HG03575 (cell line): ENCODE measurements at regions not wholly inside any gene's neighbourhood (a gene's known extent, or its start where the extent isn't known, plus 50 kb on each side); places are given as distances from the start of the nearest gene placed in this dataset.
"Not testable (repeated sequence)": the region's sequence is repeated elsewhere in the genome, so short reads cannot be mapped to it uniquely, and the experiment has no call there.

Source experiments
- ATAC-seq: cut with Tn5 transposase; IDR thresholded peaks from one replicate; pipeline ENCODE4 v1.9.1; 2021; ENCODE audit not compliant: unreplicated experiment, insufficient number of reproducible peaks, low FRiP score; ENCODE audit errors: extremely low read depth

DNA sequence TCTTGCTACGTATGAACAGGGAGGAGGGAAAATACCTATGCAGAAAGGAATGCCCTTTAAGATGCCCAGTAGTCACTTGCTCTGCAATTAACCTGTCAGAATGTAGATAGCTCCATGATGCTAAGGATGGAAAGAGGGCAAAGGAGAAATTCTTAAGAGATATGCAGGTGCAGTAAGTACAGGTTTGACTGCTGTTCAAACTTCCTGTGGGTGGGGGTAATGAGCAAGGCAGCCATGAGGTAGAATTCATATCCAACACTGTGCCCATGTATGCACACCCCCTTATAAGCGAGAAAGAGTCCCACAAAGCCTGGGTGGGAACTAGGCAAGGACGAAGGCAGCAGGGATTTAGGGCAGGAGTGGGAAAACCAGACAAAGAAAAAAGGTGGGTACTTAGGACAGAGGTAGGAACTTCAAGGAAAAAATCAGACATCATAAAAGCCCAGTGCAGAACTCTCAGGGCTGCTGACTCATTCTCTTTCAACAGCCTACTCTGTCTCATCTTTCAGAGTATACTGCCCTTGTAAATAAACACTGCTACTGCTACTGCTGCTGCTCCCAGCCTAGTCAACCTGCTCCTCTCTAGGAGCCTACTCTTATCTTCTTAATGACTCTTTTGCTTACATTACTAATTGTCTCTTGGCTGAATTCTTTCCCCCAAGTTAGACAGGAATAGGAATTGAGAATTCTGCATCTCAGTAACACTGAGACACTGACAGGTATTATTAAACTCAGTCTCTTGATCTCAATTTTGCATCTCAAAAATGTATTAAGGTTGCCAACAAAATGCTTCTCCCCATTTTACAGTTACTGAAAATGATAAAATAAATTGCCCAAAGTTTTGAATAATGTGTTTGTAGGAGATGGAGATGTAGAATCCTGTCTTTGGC lies 189.0 kb downstream of the PTH2R start:
- no peak for ATAC-seq

DNA sequence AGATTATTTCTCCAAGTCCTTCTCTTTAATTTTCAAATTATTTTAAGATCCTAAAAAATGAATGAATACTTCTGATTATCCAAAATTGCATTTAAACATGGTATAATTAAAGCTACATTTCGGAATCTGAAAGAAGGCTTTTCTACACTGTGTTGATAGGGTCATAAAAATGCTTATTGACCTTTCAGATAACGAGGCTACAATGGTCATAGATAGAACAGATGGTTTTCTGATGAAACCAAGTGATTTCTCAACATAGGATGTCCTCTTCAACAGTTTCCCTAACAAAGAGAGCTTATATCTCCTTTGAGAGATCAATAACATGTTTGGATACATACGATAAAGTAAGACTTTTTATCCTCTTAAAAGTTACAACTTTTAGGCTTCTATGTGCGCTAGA lies 201.1 kb downstream of the PTH2R start:
- ATAC-seq = no peak

DNA sequence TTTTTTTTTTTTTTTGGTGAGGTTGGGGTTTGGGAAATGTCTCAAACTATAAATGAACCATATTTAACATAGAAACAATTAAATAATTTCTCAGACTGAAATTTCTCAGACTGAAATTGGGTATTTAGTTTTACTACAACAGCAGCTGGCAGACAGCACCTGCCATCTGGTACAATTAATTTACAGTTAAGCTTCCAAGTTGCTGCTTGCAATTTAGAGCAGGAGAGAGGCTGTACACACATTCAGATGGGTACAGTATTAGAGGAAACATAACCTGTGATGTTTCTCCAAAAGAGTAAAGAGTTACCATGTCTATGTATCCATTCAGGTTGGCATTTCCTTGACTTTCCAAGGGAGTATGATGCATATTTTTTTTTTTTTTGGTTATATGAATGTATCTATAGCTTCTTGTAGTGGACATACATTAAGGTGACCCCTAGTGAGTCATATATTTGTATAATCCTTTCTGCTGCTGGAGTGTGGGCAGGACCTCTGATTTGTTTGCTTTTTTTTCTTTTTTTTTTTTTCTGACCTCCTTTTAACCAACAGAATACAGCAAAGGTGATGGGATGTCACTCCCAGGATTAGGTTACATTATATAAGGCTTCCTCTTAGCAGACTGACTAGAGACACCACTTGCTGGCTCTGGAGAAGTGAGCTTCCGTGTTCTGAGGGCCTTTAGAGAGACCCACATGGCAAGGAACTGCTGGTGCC lies 201.7 kb downstream of the PTH2R start:
- no peak for ATAC-seq

DNA sequence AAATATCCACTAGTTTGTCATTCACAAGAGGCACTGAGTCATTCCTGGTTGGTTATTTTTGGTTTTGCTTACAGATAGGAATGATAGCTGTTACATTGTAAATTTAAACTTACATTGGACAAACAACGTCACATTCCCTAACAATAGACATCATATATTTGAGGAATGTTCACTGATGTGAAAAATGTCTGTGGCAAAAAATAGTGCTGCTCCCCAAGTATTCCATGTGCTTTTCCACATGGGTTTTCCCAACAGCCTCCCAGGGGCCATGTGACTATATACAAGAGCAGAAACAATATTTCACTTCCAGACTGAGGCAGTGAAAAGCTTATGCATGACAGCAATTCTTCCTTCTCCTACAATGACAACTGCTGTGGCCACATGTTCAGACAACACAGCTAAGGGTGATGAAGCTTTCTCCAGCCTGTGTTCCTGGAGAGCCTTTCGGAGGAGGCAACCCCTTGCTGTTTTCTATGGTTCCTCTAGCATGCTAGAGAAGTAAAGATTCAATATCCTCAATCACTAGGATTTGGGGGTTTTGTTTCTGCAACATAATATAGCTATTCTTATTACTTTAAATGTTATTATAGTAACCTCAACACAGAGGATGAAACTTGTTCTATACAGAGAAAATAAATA lies 202.7 kb downstream of the PTH2R start:
- no peak for ATAC-seq

DNA sequence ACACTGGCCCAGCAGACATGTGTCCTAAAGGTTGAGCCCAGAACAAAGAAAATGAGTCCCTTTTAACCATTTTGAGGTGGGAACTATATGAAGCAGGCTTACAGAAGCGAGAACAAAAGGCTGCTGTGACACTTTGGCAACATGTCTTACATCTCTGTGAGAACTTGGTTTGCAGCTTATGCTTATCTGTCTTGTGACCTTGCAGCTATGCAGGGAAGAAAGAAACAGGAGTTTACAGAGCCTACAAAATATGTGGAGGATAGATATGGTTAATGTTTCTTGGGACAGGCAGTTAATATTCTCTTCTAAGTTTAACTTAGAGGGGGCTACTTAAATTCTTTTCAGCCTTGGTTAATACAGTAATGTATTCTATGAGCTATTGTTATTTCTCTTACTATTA lies 209.1 kb downstream of the PTH2R start:
- not testable (repeated sequence) for ATAC-seq

DNA sequence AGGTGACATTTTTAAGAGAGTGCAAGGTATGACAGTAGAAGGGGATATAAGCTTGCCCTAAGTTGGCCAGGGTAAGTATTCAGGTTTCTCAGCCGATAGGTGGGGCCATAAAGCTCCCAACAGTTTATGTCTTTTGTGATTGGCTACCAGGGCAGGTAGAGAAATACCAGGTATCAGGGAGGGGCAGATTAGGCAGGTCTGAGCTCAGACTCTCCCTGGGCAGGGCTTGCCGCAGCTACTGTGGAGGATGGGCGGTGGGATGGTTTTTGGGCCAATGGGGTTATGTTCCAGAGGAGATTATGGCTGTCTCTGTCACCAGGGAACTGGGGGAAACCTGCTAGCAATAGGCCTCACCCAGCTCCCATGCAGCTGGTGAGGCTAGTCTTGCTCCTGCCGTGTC lies 211.6 kb downstream of the PTH2R start:
- no peak for ATAC-seq

DNA sequence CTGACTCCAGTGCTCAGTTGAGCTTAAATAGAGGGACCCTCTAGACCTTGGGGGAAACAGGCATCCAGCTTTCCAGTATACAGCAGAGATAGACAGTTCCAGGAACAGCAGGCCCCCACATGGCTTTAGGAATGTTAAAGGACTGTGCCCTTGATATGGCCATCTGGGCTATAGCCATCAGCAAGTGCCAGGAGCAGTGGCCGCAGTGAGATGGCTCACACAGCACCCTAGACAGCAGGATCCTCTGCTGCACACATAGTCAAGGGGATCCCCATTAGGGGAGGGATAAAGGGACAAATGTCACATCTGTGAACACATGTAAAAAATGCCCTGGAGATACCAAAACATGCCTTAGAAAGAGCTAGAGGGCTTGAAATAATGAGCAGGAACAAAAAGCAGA lies 213.4 kb downstream of the PTH2R start:
- ATAC-seq = no peak

DNA sequence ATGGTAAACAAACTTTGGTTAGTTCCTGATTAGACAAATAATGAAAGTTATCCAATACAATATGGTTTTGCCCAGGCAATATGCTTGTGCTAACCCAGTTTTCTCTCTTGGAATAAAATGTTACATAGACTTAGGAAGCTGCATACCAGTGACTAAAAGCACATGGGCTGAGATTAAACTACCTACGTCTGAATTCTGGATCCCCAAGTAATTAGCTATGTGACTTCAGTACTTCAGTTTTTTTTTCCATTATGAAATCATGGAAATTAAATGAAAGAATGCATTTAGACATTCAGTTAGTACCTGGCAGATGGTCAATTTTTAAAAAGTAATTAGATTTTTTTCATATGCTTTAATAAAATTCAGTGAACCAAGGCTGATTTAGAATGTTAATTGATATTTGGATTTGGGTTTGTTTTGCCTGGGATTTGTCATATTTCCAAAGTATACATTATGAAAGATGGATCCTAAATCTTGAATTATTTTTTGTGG lies 213.9 kb downstream of the PTH2R start:
- no peak for ATAC-seq

DNA sequence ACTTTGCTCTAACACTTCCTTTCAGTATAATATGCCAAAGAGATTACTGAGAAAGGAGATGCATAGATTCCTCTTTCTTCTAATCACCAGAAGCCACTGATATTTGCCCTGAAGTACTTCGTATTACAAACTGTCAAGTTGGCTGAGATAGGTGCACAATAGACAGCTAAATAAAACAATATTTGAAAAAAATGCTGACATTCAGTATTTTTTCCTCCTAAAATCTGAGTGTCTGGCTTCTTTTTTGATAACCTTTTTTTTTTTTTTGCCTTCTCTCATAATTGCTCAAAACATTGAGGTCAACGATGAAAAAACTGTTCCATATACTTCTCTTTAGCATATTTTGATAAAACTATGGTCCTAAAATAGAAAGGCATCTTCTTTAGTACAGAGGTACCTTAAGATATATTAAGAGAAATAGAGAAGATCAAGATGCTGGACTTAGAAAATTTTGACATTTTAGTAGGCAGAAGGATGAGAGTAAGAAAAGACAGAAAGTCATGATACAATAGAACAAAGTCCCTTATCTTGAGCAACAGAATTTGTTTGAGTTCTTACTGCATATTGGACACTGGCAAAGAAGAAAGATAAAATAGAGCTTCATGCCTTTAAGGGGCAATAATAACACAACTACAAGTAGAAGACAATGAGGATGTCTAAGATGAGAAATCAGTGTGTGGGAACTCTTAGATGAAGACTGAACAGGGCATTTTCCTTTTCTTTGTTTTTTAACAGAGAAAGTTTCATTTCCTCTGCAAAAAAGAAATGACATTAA lies 220.7 kb downstream of the PTH2R start:
- ATAC-seq = no peak

DNA sequence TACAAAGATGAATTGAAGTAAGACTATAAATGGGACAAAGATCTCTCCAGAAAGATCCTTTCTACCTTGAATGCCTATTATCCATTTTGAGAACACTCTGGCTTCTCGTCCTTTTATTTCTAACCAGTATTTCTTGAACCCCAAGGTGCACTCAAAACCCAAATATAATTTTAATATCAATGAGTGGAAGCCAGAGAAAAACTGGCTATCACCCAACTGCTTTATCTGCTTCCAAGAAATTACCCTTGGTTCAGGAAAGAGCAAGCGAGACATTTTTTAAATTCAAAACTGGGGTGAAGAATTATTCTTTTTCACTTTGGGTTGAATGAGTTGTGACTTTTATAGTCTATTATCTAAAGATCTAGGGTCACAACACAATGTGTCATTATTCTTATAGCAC lies 221.3 kb downstream of the PTH2R start:
- ATAC-seq = no peak

DNA sequence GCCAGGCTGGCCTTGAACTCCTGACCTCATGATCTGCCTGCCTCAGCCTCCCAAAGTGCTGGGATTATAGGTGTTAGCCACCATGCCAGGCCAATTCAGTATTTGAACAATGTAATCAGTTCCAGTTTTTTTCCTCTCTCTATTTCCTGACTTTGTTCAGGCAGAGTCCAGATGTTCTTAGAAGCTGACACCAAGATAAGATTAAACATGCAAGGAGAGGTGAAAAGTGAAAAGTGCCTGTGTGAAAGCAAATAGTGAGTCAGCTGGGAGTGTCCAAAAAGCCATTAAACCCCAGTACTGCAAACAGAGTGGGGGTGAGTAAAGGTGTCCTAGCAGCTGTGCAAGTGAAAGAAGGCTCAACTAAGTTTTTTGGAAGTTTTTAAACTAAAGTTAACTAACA lies 231.5 kb downstream of the PTH2R start:
- ATAC-seq = no peak

DNA sequence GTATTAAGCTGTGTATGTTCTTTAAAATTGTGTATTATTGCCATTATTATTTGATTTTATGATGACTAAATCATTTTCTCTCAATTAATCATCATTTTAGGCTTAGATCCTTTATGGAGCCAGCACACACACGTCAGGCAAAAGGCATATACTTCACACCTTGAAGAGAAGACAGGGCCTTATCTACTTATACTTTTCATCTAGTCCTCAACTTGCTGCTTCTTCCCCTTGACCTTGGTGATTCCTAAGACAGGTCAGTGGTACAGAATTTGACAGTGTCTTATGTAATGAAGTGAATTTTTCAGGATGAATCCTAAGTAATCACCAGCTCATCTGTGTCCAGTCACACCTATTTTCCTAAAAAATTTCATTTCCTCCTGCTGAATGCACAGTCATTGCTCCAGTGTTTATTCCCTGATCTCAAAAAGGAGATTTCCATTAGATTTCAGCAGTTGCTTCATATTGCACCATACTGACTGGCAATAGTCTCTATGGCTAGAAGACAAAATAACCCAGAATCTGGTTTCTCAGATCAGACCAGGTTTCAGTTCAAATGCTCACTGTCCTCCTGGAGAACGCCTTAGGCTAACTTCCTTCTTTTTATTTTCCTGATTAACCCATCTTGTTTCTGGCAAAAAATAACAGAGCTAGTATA lies 235.7 kb downstream of the PTH2R start:
- no peak for ATAC-seq

DNA sequence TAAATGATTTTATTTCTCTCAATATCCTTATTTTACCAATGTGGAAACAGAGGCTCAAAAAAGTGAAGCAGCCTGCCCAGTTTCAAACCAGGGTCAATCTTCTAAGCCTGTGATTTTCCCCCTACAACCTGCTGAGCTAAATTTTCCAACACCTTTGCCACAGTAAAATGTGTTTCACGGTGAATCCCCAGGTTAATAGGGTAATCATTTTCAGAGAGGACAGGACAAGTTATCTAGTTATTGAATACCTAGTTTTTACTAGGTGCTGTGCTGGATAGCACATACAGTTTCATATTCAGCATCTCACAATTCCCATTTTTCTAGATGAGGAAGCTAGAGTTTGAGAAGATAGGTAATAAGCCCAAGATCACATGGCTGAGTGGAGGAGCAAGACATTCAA lies 236.6 kb downstream of the PTH2R start:
- ATAC-seq = no peak

DNA sequence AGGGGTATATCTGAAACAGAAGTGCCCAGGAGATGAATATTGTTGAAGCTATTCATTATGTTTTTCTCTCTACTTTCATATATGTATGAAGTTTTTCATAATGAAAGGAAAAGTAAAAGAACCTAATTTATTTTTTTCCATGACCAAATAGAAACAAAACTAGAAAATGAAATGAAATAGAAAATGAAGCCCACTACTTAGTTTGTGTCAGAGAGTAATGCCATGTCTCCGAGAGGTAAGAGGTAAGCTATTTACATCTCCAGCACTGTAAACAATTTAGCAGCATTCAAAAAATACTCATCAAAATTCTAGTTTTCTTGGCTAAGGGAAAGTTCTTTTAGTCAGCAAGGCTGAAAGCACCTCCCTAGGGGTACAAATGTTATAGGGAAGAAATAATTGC lies 238.6 kb downstream of the PTH2R start:
- no peak for ATAC-seq

DNA sequence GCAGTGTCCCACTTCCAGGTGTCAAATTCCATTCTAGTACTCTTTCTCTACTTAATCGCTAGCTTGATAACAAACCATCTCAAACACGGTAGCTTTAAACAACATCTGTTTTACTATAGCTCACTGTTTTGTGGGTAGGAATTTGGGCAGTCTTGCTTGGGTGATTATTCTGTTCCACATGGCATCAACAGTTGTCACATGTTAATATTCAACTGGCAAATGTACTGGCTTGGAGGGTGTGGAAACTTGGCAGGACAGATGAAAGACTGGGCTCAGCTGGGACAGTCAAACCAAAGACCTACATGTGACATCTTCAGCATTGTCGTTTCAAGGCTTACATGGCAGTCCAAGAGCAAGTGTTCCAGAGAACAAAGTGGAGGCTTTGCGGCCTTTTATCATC lies 241.8 kb downstream of the PTH2R start:
- ATAC-seq = no peak

DNA sequence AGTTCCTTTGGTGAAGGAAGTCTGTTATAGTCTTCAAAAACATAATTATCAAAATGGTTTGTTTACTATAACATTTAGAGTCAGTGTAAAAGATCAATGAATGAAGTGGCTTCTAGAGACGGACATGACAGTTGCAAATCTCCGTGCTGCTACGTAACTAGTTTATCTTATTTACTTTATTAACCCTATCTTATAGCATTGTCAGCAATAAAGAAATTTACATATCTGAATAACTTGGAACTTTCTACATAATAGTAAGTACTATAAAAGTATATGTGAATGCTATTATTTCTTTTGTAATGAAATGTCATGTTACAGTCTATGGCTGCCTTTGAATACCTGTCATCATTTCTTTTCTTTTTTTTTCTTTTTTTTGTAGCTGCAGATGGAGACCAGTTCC lies 246.8 kb downstream of the PTH2R start:
- ATAC-seq = no peak

DNA sequence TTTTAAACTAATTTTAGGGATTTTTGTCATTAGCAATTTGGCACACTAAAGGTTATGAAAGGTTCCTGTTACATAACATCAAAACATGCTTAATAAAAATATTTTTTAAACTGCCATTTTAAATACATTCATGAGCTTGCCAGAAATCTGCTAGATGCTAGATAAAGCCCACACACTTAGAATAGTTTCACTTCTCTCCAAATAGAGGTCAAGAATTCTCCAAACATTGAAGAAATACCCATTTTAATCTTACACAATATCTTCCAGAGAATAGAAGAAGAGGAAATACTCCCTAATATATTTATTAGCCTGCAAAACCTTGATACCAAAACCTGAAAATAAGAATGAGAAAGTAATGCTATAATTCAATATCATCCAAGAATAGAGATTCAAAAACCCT lies 247.5 kb downstream of the PTH2R start:
- no peak for ATAC-seq

DNA sequence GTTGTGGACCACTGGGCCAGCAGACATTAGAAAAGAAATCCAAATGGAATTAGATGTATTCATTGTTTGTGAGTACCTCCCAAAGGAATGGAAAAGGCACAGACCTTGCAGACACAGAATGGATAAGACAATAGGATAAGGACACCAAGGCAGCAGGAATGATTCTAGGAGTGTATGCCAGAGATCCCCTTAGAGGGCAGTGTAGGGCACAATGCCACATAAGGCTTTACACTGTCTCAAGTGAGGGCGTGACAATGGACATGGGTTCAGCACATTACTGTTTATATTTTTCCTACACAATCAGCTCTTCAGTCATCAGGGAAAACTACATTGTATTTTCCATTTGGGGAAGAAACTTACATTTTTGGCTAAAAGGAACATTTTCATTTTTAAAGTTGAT lies 250.9 kb downstream of the PTH2R start:
- no peak for ATAC-seq

DNA sequence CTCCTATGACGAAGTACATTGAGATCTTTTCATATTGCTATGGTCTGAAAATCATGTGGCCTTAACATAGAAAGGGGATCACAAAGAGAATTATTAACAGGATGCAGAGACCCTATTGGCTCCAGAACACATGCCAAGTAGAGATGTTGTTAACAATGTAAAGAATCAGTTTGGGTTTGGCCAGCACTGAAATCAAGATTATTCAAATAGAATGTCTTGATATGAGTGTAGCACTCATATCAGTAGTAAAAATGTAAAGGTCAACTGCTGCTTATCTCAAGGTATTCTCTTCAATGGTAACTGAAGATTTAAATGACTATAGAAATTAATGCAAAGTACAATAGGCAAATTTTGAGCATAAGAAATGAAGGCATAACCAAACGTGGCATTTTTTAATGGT lies 262.8 kb downstream of the PTH2R start:
- ATAC-seq = no peak
